ENCODE measurements at regions not wholly inside any gene's neighbourhood (a gene's known extent, or its start where the extent isn't known, plus 50 kb on each side); places are given as distances from the start of the nearest gene placed in this dataset.

DNA sequence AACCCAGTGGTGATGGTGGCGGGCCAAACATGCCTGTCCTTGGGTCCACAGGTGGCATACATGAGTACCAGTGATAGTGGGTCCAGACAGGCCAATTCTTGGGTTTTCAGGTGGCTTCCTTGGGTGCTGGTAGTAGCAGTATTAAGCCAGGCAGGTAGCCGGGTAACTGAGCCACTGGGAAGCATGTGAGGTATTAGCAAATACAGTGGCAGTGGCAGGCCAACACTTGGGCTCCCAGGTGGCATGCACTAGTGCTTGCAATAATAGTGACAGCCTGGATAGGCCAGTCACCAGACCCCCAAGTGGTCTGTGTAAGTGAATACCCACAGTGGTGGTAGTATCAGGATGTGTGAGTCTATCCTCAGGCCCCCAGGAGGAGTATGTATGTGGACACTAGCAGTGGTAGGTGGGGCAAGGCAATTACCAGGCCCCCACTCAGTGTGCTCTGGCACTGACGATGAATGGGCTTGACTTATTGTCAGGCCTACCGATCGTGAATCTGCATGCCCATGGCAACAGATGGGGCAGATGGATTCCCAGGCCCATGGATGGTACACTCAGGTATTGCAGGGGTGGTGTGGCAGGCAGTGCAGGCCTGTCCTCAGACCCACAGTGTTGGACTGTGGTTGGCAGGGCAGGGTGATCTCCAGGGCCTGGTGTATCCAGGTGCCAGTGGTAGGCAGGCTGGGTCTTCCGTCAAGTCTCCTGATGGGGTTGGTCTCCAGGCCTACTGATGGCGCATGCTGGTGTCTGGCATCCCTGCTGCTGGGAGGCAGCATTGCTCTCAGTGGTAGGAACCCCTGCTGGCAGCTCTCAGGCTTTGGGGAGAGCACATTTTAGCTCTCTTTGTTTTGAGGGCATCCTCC lies 840.7 kb downstream of the FAM181B start:
- TF ChIP-seq, protein P1, sequence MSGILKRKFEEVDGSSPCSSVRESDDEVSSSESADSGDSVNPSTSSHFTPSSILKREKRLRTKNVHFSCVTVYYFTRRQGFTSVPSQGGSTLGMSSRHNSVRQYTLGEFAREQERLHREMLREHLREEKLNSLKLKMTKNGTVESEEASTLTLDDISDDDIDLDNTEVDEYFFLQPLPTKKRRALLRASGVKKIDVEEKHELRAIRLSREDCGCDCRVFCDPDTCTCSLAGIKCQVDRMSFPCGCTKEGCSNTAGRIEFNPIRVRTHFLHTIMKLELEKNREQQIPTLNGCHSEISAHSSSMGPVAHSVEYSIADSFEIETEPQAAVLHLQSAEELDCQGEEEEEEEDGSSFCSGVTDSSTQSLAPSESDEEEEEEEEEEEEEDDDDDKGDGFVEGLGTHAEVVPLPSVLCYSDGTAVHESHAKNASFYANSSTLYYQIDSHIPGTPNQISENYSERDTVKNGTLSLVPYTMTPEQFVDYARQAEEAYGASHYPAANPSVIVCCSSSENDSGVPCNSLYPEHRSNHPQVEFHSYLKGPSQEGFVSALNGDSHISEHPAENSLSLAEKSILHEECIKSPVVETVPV (CRISPR knock-in tag; IDR thresholded peaks at IDR 0.05), result no peak
- TF ChIP-seq BACH2 (CRISPR knock-in tag; IDR thresholded peaks at IDR 0.05; ENCODE audit: borderline replicate concordance), result no peak
- no peak for TF ChIP-seq ZC3H10 (CRISPR knock-in tag; IDR thresholded peaks at IDR 0.05)
- TF ChIP-seq TCF4 (CRISPR knock-in tag; IDR thresholded peaks at IDR 0.05; ENCODE audit: borderline replicate concordance), result no peak
- TF ChIP-seq, protein P2, sequence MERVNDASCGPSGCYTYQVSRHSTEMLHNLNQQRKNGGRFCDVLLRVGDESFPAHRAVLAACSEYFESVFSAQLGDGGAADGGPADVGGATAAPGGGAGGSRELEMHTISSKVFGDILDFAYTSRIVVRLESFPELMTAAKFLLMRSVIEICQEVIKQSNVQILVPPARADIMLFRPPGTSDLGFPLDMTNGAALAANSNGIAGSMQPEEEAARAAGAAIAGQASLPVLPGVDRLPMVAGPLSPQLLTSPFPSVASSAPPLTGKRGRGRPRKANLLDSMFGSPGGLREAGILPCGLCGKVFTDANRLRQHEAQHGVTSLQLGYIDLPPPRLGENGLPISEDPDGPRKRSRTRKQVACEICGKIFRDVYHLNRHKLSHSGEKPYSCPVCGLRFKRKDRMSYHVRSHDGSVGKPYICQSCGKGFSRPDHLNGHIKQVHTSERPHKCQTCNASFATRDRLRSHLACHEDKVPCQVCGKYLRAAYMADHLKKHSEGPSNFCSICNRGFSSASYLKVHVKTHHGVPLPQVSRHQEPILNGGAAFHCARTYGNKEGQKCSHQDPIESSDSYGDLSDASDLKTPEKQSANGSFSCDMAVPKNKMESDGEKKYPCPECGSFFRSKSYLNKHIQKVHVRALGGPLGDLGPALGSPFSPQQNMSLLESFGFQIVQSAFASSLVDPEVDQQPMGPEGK (CRISPR knock-in tag; IDR thresholded peaks at IDR 0.05; ENCODE audit: borderline replicate concordance), result no peak
- TF ChIP-seq ZFP3 (CRISPR knock-in tag; IDR thresholded peaks at IDR 0.05), result no peak
- TF ChIP-seq, protein P3, sequence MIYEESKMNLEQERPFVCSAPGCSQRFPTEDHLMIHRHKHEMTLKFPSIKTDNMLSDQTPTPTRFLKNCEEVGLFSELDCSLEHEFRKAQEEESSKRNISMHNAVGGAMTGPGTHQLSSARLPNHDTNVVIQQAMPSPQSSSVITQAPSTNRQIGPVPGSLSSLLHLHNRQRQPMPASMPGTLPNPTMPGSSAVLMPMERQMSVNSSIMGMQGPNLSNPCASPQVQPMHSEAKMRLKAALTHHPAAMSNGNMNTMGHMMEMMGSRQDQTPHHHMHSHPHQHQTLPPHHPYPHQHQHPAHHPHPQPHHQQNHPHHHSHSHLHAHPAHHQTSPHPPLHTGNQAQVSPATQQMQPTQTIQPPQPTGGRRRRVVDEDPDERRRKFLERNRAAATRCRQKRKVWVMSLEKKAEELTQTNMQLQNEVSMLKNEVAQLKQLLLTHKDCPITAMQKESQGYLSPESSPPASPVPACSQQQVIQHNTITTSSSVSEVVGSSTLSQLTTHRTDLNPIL (CRISPR knock-in tag; IDR thresholded peaks at IDR 0.05; ENCODE audit: low read depth), result no peak

Data from SK-N-SH treated with all-trans-retinoic acid at 6 μM for 48 hours (cell line).